GM20000 (cell line): ENCODE measurements at regions not wholly inside any gene's neighbourhood (a gene's known extent, or its start where the extent isn't known, plus 50 kb on each side); places are given as distances from the start of the nearest gene placed in this dataset.

Source experiments
- DNase-seq: peaks from one replicate; pipeline ENCODE4 v3.0.0; 2012; ENCODE audit warnings: low spot score
- CTCF ChIP-seq: IDR thresholded peaks from 2 replicates; pipeline ENCODE4 v1.5.1; 2012; ENCODE audit warnings: mild to moderate bottlenecking, control low read depth; ENCODE audit errors: extremely low read depth, missing control alignments

GRCh38 chr2:144935191-144935590, 415.3 kb upstream of the ZEB2 start:
- TF ChIP-seq CTCF: no peak
- no peak for DNase-seq

- TF ChIP-seq CTCF: no peak
- DNase-seq: no peak
Measured at GRCh38 chr2:144931960-144932359, 412.0 kb upstream of the ZEB2 start.

- no peak for DNase-seq
- no peak for TF ChIP-seq CTCF
Measured at GRCh38 chr2:144931480-144931879, 411.6 kb upstream of the ZEB2 start.

- no peak for TF ChIP-seq CTCF
Measured at GRCh38 chr2:144927429-144927828, 407.5 kb upstream of the ZEB2 start.

GRCh38 chr2:144925886-144926285, 406.0 kb upstream of the ZEB2 start:
- DNase-seq: no peak
- TF ChIP-seq CTCF: no peak

More at GRCh38 chr2:144927429-144927828, 407.5 kb upstream of the ZEB2 start:
- DNase-seq: no peak

GRCh38 chr2:144924827-144925226, 404.9 kb upstream of the ZEB2 start:
- no peak for DNase-seq
- no peak for TF ChIP-seq CTCF

- no peak for DNase-seq
- TF ChIP-seq CTCF: no peak
Measured at GRCh38 chr2:144922519-144922918, 402.6 kb upstream of the ZEB2 start.
